ENCODE measurements at regions not wholly inside any gene's neighbourhood (a gene's known extent, or its start where the extent isn't known, plus 50 kb on each side); places are given as distances from the start of the nearest gene placed in this dataset.

DNA sequence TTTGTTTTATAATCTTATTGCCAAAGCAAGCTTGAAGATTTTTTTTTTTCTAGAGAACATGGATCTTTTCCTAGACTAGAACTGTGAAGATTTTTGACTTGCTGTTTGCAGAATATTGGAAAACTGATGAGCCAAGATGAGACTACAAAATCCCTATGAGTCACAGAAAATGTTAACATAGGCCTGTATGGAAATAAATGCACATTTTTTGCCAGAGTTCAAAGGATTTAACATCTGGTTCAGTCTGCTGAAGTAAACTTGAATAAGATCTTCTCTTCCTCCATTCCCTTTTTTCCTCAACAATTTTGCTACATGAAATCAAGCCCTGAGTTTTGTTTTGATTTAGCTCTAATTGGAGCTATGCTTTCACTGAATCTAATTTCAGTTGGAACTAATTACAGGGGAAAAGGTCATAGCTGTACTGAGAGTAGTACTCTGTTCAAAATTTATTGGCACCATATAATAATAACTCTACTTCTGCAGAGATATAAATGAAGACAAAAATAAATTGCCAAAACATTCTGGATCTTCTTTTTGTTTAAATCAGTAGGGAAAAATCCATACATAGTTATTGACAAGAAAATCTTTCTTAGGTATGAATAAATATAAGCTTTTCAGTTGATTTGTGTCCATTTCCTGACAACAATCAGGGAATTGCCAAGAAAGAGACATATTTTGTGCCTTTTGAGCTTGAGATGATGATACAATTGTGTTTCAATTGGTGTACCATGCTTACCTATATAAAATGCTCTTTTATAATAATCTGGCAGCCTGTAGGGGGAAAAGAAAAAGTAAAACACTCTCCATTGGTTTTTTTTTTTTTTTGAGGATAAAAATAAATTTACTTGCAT is 387.5 kb upstream of the GOT2 start:
- TF ChIP-seq, protein P1, sequence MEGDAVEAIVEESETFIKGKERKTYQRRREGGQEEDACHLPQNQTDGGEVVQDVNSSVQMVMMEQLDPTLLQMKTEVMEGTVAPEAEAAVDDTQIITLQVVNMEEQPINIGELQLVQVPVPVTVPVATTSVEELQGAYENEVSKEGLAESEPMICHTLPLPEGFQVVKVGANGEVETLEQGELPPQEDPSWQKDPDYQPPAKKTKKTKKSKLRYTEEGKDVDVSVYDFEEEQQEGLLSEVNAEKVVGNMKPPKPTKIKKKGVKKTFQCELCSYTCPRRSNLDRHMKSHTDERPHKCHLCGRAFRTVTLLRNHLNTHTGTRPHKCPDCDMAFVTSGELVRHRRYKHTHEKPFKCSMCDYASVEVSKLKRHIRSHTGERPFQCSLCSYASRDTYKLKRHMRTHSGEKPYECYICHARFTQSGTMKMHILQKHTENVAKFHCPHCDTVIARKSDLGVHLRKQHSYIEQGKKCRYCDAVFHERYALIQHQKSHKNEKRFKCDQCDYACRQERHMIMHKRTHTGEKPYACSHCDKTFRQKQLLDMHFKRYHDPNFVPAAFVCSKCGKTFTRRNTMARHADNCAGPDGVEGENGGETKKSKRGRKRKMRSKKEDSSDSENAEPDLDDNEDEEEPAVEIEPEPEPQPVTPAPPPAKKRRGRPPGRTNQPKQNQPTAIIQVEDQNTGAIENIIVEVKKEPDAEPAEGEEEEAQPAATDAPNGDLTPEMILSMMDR (IDR thresholded peaks at IDR 0.05): no peak
- no peak for TF ChIP-seq POLR2A (IDR thresholded peaks at IDR 0.05)
